ENCODE measurements at regions not wholly inside any gene's neighbourhood (a gene's known extent, or its start where the extent isn't known, plus 50 kb on each side); places are given as distances from the start of the nearest gene placed in this dataset.
"Not testable (repeated sequence)": the region's sequence is repeated elsewhere in the genome, so short reads cannot be mapped to it uniquely, and the experiment has no call there.

- DNase-seq (ENCODE audit: low spot score) (no peak), ATAC-seq (ENCODE audit: low read depth) (no peak)
- Histone ChIP-seq H3K9me3 (ENCODE audit: severe bottlenecking) (peaks cover 1% of the 10 kb centered on the region), H3K36me3 (ENCODE audit: low read depth) (no peaks in the 10 kb centered on the region), H3K4me1 (ENCODE audit: insufficient read depth, poor library complexity, severe bottlenecking) (no peaks in the 10 kb centered on the region), H3K4me3 (ENCODE audit: severe bottlenecking) (no peak overlapping the region), H3K27ac (ENCODE audit: poor library complexity, severe bottlenecking) (no peak overlapping the region), H3K27me3 (ENCODE audit: insufficient read depth, poor library complexity, severe bottlenecking) (no peaks in the 10 kb centered on the region)
- TF ChIP-seq CTCF (IDR thresholded peaks at IDR 0.05; ENCODE audit: poor library complexity, severe bottlenecking): no peak
Observed at GRCh38 chr1:188778578-188778977, 1699.1 kb downstream of the BRINP3 start.

GRCh38 chr1:188782220-188782841 is 1695.3 kb downstream of the BRINP3 start:
- no peak overlapping the region for H3K4me3 ChIP-seq (ENCODE audit: severe bottlenecking)
- ATAC-seq (ENCODE audit: low read depth): peak; percentile 95
- no peaks in the 10 kb centered on the region for H3K36me3 ChIP-seq (ENCODE audit: low read depth)
- H3K27me3 ChIP-seq (ENCODE audit: insufficient read depth, poor library complexity, severe bottlenecking): no peaks in the 10 kb centered on the region
- no peaks in the 10 kb centered on the region for H3K9me3 ChIP-seq (ENCODE audit: severe bottlenecking)
- no peak overlapping the region for H3K27ac ChIP-seq (ENCODE audit: poor library complexity, severe bottlenecking)
- TF ChIP-seq CTCF (IDR thresholded peaks at IDR 0.05; ENCODE audit: poor library complexity, severe bottlenecking): peak; percentile 81
- no peaks in the 10 kb centered on the region for H3K4me1 ChIP-seq (ENCODE audit: insufficient read depth, poor library complexity, severe bottlenecking)
- DNase-seq (ENCODE audit: low spot score): no peak

GRCh38 chr1:188794969-188795368 is 1682.7 kb downstream of the BRINP3 start:
- Histone ChIP-seq H3K9me3 (ENCODE audit: severe bottlenecking) (no peaks in the 10 kb centered on the region), H3K36me3 (ENCODE audit: low read depth) (no peaks in the 10 kb centered on the region), H3K27me3 (ENCODE audit: insufficient read depth, poor library complexity, severe bottlenecking) (no peaks in the 10 kb centered on the region), H3K4me3 (ENCODE audit: severe bottlenecking) (no peak overlapping the region), H3K4me1 (ENCODE audit: insufficient read depth, poor library complexity, severe bottlenecking) (no peaks in the 10 kb centered on the region), H3K27ac (ENCODE audit: poor library complexity, severe bottlenecking) (no peak overlapping the region)
- no peak for ATAC-seq (ENCODE audit: low read depth)
- no peak for DNase-seq (ENCODE audit: low spot score)
- no peak for TF ChIP-seq CTCF (IDR thresholded peaks at IDR 0.05; ENCODE audit: poor library complexity, severe bottlenecking)

- not testable (repeated sequence) for DNase-seq (ENCODE audit: low spot score); H3K27ac ChIP-seq (ENCODE audit: poor library complexity, severe bottlenecking); H3K4me1 ChIP-seq (ENCODE audit: insufficient read depth, poor library complexity, severe bottlenecking); H3K36me3 ChIP-seq (ENCODE audit: low read depth); H3K9me3 ChIP-seq (ENCODE audit: severe bottlenecking); ATAC-seq (ENCODE audit: low read depth); H3K4me3 ChIP-seq (ENCODE audit: severe bottlenecking); H3K27me3 ChIP-seq (ENCODE audit: insufficient read depth, poor library complexity, severe bottlenecking)
Observed at GRCh38 chr1:188812153-188812552, 1665.5 kb downstream of the BRINP3 start.

GRCh38 chr1:188812836-188813573 is 1664.7 kb downstream of the BRINP3 start:
- DNase-seq (ENCODE audit: low spot score); ATAC-seq (ENCODE audit: low read depth); H3K4me1 ChIP-seq (ENCODE audit: insufficient read depth, poor library complexity, severe bottlenecking); H3K9me3 ChIP-seq (ENCODE audit: severe bottlenecking); H3K27me3 ChIP-seq (ENCODE audit: insufficient read depth, poor library complexity, severe bottlenecking); H3K36me3 ChIP-seq (ENCODE audit: low read depth); H3K4me3 ChIP-seq (ENCODE audit: severe bottlenecking); H3K27ac ChIP-seq (ENCODE audit: poor library complexity, severe bottlenecking): not testable (repeated sequence)

GRCh38 chr1:188817814-188818213 is 1659.8 kb downstream of the BRINP3 start:
- no peak for TF ChIP-seq CTCF (IDR thresholded peaks at IDR 0.05; ENCODE audit: poor library complexity, severe bottlenecking)
- Histone ChIP-seq H3K4me3 (ENCODE audit: severe bottlenecking) (no peak overlapping the region), H3K4me1 (ENCODE audit: insufficient read depth, poor library complexity, severe bottlenecking) (no peaks in the 10 kb centered on the region), H3K36me3 (ENCODE audit: low read depth) (no peaks in the 10 kb centered on the region), H3K9me3 (ENCODE audit: severe bottlenecking) (no peaks in the 10 kb centered on the region), H3K27ac (ENCODE audit: poor library complexity, severe bottlenecking) (no peak overlapping the region), H3K27me3 (ENCODE audit: insufficient read depth, poor library complexity, severe bottlenecking) (no peaks in the 10 kb centered on the region)
- DNase-seq (ENCODE audit: low spot score) (no peak), ATAC-seq (ENCODE audit: low read depth) (no peak)
